ENCODE measurements at regions not wholly inside any gene's neighbourhood (a gene's known extent, or its start where the extent isn't known, plus 50 kb on each side); places are given as distances from the start of the nearest gene placed in this dataset.

- TF ChIP-seq, protein P1, sequence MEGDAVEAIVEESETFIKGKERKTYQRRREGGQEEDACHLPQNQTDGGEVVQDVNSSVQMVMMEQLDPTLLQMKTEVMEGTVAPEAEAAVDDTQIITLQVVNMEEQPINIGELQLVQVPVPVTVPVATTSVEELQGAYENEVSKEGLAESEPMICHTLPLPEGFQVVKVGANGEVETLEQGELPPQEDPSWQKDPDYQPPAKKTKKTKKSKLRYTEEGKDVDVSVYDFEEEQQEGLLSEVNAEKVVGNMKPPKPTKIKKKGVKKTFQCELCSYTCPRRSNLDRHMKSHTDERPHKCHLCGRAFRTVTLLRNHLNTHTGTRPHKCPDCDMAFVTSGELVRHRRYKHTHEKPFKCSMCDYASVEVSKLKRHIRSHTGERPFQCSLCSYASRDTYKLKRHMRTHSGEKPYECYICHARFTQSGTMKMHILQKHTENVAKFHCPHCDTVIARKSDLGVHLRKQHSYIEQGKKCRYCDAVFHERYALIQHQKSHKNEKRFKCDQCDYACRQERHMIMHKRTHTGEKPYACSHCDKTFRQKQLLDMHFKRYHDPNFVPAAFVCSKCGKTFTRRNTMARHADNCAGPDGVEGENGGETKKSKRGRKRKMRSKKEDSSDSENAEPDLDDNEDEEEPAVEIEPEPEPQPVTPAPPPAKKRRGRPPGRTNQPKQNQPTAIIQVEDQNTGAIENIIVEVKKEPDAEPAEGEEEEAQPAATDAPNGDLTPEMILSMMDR (IDR thresholded peaks at IDR 0.05) = no peak
- ChIA-PET POLR2A (no interaction called here), CTCF (no interaction called here)
- H3K27me3 Mint-ChIP-seq = no peaks in the 10 kb centered on the region
- no peaks in the 10 kb centered on the region for H3K36me3 Mint-ChIP-seq (ENCODE audit: low read depth)
- no peak overlapping the region for H3K4me3 Mint-ChIP-seq
- H3K27ac Mint-ChIP-seq = no peak overlapping the region
- no peak for DNase-seq
- H3K4me1 Mint-ChIP-seq (ENCODE audit: low read depth) = no peaks in the 10 kb centered on the region
- intact Hi-C loops (cut with micrococcal nuclease) = no loop called here
- H3K9me3 Mint-ChIP-seq = peaks cover 1% of the 10 kb centered on the region
- ATAC-seq = no peak
These were observed 78.8 kb upstream of the NAV3 start for GRCh38 chr12:77751939-77752338.

- Mint-ChIP-seq H3K27me3 (no peaks in the 10 kb centered on the region), H3K27ac (no peak overlapping the region), H3K4me3 (no peak overlapping the region), H3K4me1 (ENCODE audit: low read depth) (no peaks in the 10 kb centered on the region), H3K36me3 (ENCODE audit: low read depth) (no peaks in the 10 kb centered on the region), H3K9me3 (no peaks in the 10 kb centered on the region)
- CTCF ChIA-PET = no interaction called here
- ATAC-seq (no peak), DNase-seq (no peak)
- TF ChIP-seq, protein P1 (IDR thresholded peaks at IDR 0.05) = no peak
- POLR2A ChIA-PET = no interaction called here
- intact Hi-C loops (cut with micrococcal nuclease) = no loop called here
These were observed 84.6 kb upstream of the NAV3 start for GRCh38 chr12:77746096-77746495.

GRCh38 chr12:77745624-77746023 lies 85.1 kb upstream of the NAV3 start:
- H3K4me3 Mint-ChIP-seq = no peak overlapping the region
- TF ChIP-seq, protein P1 (IDR thresholded peaks at IDR 0.05) = no peak
- DNase-seq (no peak), ATAC-seq (no peak)
- no peaks in the 10 kb centered on the region for H3K27me3 Mint-ChIP-seq
- intact Hi-C loops (cut with micrococcal nuclease) = no loop called here
- no peaks in the 10 kb centered on the region for H3K4me1 Mint-ChIP-seq (ENCODE audit: low read depth)
- ChIA-PET CTCF (no interaction called here), POLR2A (no interaction called here)
- no peaks in the 10 kb centered on the region for H3K36me3 Mint-ChIP-seq (ENCODE audit: low read depth)
- no peak overlapping the region for H3K27ac Mint-ChIP-seq
- no peaks in the 10 kb centered on the region for H3K9me3 Mint-ChIP-seq

DNA sequence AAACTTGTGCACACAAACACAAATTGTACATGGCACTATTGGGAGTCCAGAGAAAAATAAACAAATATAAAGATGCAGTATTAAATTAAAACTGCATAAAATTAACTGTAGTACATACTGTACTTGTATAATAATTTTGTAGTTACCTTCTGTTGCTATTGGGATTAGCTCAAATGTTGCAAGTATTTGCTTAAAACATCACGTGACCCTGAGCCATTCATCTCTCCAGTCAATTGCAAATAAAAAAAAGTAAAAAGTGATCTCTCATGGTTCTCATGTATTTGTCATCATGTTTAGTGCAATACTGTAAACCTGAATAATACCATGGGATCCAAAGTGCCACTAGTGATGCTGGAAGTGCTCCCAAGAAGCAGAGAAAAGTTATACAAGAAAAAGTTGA lies 88.1 kb upstream of the NAV3 start:
- no peak for DNase-seq
- no peaks in the 10 kb centered on the region for H3K27me3 Mint-ChIP-seq
- no peaks in the 10 kb centered on the region for H3K4me1 Mint-ChIP-seq (ENCODE audit: low read depth)
- TF ChIP-seq, protein P1 (IDR thresholded peaks at IDR 0.05) = no peak
- H3K4me3 Mint-ChIP-seq = no peak overlapping the region
- CTCF ChIA-PET = no interaction called here
- ATAC-seq = no peak
- H3K9me3 Mint-ChIP-seq = peaks cover 2% of the 10 kb centered on the region
- POLR2A ChIA-PET = no interaction called here
- intact Hi-C loops (cut with micrococcal nuclease) = no loop called here
- H3K27ac Mint-ChIP-seq = no peak overlapping the region
- no peaks in the 10 kb centered on the region for H3K36me3 Mint-ChIP-seq (ENCODE audit: low read depth)

GRCh38 chr12:77741974-77742517 lies 88.6 kb upstream of the NAV3 start:
- Mint-ChIP-seq H3K4me3 (no peak overlapping the region), H3K4me1 (ENCODE audit: low read depth) (no peaks in the 10 kb centered on the region), H3K27ac (no peak overlapping the region), H3K36me3 (ENCODE audit: low read depth) (no peaks in the 10 kb centered on the region), H3K9me3 (peaks cover 2% of the 10 kb centered on the region), H3K27me3 (no peaks in the 10 kb centered on the region)
- DNase-seq (no peak), ATAC-seq (no peak)
- ChIA-PET POLR2A (no interaction called here), CTCF (no interaction called here)
- TF ChIP-seq, protein P1 (IDR thresholded peaks at IDR 0.05) = no peak
- intact Hi-C loops (cut with micrococcal nuclease) = no loop called here
